Hematopoietic multipotent progenitor cell treated with erythropoietin and hydrocortisone succinate and interleukin-3 and kit ligand, for 4 days (in vitro differentiated cells): ENCODE measurements at regions not wholly inside any gene's neighbourhood (a gene's known extent, or its start where the extent isn't known, plus 50 kb on each side); places are given as distances from the start of the nearest gene placed in this dataset.

ENCODE experiments used
- DNase-seq: peaks from one replicate; pipeline ENCODE4 v3.0.0-alpha.2; 2015

DNA sequence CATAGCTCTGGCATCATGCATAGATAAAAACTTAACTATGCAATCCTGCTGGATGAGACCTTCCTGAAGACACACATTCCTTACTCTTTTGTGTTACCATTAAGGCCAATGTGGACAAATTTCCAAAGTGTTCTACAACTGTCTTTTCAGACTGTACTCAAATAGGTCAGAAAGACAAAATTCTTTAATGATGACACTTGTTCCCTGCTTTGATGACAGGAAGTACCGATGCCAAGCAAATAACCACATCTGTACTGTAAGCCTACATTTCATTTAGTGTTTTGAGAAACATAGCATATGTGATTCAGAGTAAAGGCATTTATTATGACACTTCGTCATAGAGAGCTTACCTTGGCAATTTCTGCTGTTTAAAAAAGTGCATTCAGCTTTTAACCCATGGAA, 55.0 kb downstream of the PMAIP1 start:
- no peak for DNase-seq

DNA sequence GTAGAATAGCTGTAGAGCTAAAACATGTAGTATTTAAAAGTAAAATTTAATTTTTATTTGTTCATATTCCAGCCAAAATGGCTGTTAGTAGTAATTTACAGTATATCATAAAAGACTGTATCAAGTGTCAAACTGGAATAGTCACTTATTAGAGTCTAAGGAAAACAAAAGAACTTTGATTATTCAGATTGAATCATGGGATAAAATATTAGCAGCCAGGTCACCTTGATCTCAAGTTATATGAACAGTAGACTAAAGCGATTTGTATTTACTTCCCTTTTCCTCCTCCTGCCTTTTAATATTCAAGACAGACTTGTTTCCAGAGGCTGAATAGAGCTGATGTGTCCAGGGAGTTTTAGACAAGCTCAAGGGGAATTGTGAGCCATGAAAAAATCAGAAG, 54.4 kb downstream of the PMAIP1 start:
- no peak for DNase-seq
